HG02763 (cell line): ENCODE measurements at regions not wholly inside any gene's neighbourhood (a gene's known extent, or its start where the extent isn't known, plus 50 kb on each side); places are given as distances from the start of the nearest gene placed in this dataset.
"Not testable (repeated sequence)": the region's sequence is repeated elsewhere in the genome, so short reads cannot be mapped to it uniquely, and the experiment has no call there.

ENCODE experiments used
- ATAC-seq: cut with Tn5 transposase; IDR thresholded peaks from one replicate; pipeline ENCODE4 v1.9.1; 2021; ENCODE audit warnings: mild to moderate bottlenecking, moderate library complexity; ENCODE audit not compliant: unreplicated experiment

DNA sequence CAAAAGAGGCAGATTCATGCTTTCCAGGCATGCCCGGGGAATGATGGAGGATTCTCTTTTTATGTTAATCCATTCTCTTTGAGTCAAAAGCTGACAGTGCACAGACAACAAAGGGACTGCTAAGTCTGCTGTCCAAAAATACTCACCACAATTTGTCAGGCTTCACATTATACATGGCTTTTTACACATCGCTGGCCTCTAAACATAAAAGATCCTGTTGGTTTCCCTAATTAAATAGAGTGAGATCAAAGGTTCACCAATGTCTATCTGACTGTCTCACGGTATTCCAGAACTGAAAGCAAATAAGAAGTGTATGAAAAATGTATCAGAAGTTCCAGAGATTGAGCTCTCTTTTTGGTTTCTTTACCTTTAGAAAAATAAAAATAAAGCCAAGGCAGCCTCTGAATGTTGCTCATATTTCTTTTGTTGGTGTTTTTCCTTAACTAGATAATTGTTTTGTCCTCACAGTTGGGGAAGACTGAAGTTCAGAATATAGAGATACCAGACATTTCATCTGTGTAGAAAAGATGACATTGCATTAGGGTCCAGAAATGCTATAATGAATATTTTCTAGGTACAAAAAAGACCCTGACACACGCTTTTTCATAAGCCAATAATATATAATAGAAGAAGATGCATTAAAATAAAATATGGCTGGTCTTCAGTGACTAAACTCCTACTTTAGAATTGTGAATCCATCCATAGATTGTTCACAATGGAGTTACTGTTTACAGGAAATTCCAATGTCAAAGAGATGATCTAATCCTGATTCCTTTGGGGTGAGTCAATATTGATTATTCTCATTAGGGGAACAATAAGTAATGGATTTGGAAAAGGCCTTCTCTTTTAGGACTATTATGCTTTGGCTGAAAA, 688.2 kb upstream of the CDH6 start:
- no peak for ATAC-seq

DNA sequence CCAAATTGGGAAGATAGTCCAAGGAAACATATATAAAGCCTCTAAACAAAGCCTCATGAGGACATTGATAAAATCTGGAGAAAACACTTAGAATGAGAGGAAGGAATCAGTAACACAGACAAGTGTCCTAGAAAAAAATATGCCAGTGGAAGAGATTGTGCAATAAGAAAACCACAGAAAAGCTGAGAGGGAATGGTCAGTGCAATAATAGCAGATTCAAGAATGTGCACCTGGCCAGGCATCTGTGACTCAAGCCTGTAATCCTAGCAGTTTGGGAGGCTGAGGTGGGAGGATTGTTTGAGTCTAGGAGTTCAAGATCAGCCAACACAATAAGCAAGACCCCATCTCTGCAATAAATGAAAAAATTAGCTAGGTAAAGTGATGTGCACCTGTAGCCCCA, 691.2 kb upstream of the CDH6 start:
- no peak for ATAC-seq

- no peak for ATAC-seq
Observed at GRCh38 chr5:30501065-30501464, 692.4 kb upstream of the CDH6 start.

DNA sequence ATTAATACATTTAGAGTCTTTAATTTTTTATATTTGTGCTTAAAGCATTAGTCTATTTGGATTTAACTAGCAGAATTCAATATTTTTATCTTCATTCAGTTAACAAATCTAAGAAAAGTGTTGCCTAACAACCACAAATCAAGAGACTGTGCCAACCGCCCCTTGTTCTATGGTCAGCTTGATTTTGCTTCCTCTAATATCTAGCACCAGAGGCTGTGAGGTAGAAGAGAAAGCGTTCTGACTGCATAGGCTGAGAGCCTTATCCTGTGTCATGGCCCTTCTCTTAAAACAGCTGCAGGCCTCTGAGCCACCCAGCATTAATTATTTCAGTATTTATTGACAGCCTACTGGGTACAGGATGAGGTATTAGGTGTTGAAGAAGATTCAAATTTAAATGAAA, 693.0 kb upstream of the CDH6 start:
- no peak for ATAC-seq

- ATAC-seq: no peak
Observed at GRCh38 chr5:30499402-30499801, 694.1 kb upstream of the CDH6 start.

DNA sequence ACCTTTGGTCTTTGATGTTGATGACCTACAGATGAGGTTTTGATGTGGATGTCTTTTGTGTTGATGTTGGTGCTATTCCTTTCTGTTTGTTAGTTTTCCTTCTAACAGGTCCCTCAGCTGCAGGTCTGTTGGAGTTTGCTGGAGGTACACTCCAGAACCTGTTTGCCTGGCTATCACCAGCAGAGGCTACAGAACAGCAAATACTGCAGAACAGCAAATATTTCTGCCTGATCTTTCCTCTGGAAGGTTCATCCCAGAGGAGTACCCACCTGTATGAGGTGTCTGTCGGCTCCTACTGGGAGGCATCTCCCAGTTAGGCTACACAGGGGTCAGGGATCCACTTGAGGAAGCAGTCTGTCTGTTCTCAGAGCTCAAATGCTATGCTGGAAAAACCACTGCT, 694.5 kb upstream of the CDH6 start:
- no peak for ATAC-seq

- ATAC-seq: not testable (repeated sequence)
Observed at GRCh38 chr5:30498509-30498908, 695.0 kb upstream of the CDH6 start.

DNA sequence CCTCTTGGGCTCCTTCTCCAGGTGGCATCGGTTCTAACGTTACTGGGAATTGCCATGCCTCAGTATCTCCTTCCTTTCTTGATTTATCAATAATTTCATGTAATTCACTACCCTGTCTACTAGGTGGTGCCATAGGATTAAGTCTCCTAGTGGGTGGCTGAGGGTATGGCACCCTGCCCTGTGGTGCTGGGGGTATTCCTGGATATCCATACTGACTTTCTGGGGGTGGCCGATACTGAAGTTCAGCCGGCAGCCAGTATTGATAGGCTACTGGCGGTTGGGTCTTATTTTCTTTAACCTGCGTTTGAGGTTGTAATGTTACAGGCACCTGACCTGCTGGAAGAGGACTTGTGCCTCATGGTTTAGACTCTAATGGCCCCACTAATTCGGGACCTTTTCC, 699.4 kb upstream of the CDH6 start:
- ATAC-seq: not testable (repeated sequence)

GRCh38 chr5:30479104-30479503, 714.4 kb upstream of the CDH6 start:
- no peak for ATAC-seq

GRCh38 chr5:30475429-30475828, 718.1 kb upstream of the CDH6 start:
- ATAC-seq: no peak

DNA sequence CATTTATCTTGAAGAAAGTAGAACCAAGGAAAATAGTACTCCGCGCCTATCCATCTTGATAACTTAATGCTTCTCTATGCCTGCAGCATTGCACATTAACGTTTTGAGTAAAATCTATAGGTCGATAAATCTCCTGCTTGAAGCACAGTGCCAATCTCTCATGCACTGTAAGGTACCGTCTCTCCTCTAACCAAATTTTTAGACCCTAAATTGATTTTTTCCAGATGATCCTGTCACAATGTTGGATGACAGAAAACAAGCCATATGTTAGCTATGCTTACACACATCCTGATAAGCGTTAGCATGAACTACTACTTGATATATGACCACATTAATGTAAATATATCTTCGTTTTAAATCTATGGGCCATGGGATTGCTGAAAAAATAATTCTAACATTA, 723.8 kb upstream of the CDH6 start:
- ATAC-seq: no peak

- no peak for ATAC-seq
Observed at GRCh38 chr5:30458681-30459080, 734.8 kb upstream of the CDH6 start.

GRCh38 chr5:30455484-30455883, 738.0 kb upstream of the CDH6 start:
- not testable (repeated sequence) for ATAC-seq

- no peak for ATAC-seq
Observed at GRCh38 chr5:30453168-30453567, 740.3 kb upstream of the CDH6 start.

DNA sequence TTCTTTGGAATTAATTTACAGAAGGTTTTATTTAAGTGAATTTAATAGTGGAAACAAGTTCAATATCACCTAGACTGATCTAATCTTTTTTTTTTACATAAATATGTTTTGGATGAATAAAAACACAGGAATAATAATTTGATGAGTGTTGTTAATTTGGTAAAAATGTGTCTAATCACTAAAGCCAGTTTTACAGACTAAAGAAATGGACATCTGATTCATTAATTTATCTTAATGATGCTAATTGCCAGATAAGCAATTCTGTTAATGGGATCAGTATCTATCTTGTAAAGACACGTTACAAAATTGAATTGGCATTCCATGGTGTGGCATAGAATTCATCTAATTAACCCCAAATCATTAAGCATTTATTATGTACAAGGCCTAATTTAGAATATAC, 743.3 kb upstream of the CDH6 start:
- ATAC-seq: no peak

DNA sequence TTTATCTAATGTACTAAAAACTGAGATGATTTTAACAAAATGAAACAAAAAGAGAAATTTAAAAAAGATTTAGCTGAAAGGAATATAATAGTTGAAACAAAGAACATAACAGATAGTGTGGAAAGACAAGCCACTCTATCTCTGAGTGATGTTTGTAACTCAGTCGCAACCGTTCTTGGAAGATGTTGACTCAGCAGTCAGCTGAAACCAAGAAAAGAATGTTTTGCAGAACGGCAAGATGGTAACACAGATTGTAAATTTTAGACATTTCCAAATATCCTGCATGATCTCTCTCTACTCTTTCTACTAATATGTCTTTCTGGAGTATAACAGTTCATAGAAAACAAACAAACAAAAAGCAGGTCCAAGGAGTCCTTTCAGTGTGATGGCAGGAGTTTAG, 746.1 kb upstream of the CDH6 start:
- no peak for ATAC-seq

DNA sequence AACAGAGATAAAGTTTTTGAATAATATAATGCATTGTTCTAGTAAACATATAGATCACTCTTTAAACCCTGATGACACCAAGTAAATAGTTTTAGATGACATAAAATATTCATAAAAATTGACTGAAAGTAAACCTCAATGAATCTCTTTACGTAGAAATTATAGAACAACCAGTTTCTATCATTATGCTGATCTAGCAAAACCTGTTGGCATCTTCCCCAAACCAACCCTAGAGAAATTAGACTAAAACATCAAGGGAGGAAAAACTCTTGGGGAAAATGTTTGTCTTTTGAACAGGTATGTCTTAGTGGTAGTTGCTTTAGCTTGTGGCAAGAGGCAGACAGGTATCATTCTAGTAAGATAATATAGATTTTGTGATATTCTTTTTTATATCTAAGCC, 747.0 kb upstream of the CDH6 start:
- no peak for ATAC-seq

DNA sequence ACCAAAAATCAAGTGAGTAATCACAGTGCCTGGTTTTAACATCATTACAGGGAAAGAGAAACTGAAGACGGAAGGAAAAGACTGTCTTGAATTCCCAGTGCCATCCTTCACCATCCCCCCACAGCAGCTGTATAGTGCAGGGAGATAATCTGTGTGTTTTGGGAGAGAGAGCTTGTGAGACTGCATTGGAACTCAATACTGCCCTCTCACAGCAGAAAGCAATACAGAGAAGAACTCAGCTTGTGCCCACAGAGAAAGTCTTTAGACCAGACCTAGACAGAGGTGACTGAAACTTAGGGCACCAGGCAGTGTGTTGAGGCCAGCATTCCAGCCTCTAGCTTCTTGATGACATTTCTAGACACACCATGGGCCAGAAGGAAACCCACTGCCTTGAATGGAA, 754.7 kb upstream of the CDH6 start:
- no peak for ATAC-seq

DNA sequence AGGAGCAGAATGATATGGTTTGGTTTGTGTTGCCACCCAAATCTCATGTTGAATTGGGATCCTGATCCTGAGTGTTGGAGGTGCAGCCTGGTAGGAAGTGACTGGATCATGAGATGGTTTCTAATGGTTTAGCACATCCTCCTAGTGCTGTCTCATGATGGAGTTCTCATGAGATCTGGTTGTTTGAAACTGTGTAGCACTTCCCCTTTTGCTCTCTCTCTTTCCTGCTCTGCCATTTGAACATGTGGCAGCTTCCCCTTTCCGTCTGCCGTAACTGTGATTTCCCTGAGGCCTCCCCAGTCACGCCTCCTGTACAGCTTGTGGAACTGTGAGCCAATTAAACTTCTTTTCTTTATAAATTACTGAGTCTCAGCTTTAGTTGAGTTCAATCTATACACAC, 756.8 kb upstream of the CDH6 start:
- no peak for ATAC-seq

DNA sequence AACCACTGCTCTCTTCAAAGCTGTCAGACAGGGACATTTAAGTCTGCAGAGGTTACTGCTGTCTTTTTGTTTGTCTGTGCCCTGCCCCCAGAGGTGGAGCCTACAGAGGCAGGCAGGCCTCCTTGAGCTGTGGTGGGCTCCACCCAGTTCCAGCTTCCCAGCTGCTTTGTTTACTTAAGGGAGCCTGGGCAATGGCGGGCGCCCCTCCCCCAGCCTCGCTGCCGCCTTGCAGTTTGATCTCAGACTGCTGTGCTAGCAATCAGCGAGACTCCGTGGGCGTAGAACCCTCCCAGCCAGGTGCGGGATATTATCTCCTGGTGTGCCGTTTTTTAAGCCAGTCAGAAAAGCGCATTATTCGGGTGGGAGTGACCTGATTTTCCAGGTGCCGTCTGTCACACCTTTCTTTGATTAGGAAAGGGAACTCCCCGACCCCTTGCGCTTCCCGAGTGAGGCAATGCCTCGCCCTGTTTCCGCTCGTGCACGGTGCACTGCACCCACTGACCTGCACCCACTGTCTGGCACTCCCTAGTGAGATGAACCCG, 764.5 kb upstream of the CDH6 start:
- not testable (repeated sequence) for ATAC-seq

DNA sequence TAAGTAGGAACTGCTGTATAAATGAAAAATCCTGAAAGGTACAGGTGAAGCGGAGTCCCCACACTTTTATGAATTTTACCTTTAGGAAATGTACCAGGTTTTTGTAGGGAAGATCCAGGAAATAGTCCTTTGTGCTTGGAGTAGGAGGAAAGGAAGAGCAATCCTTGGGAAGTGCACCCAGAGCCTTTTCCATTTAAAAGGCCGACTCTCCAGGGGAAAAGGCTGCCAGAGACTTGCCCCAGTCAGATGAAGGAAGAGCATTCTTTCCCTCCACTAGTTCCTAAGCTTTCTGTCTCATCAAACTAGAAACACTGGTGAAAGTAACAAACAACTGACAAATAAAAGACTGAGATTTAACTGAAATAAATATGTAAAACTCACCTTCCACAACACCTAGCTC, 779.4 kb upstream of the CDH6 start:
- ATAC-seq: no peak

DNA sequence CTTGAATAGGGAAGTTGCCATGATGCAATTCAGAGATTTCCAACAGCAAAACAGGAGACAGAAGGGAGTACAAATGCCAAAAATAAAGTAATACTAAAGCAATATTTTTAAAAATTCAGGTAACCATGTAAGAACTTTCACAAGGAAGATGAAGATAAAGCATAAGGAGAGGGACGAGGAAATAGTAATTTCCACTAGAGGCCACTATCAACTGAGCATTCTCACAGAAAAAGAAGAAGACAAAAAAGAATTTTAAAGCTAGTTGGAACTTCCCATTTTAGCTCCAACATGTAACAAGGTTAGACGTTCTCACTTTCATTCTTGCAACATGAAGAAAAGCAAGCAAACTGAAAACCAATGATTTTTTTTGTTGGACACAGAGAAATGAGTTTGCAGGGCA, 779.9 kb upstream of the CDH6 start:
- ATAC-seq: no peak

- no peak for ATAC-seq
Observed at GRCh38 chr5:30405821-30406220, 787.7 kb upstream of the CDH6 start.
